GM18502 (cell line): ENCODE measurements at regions not wholly inside any gene's neighbourhood (a gene's known extent, or its start where the extent isn't known, plus 50 kb on each side); places are given as distances from the start of the nearest gene placed in this dataset.

ENCODE experiments used
- ATAC-seq: cut with Tn5 transposase; IDR thresholded peaks from one replicate; pipeline ENCODE4 v1.9.1; 2021; ENCODE audit warnings: mild to moderate bottlenecking; ENCODE audit not compliant: unreplicated experiment, poor library complexity

- ATAC-seq, result no peak
Observed at GRCh38 chr10:43899224-43899959, 250.7 kb upstream of the ZNF32 start.

GRCh38 chr10:43898592-43898991, 249.9 kb upstream of the ZNF32 start:
- no peak for ATAC-seq

- ATAC-seq, result no peak
Observed at GRCh38 chr10:43897765-43898419, 249.2 kb upstream of the ZNF32 start.

- no peak for ATAC-seq
Observed at GRCh38 chr10:43892062-43892770, 243.5 kb upstream of the ZNF32 start.

- ATAC-seq, result no peak
Observed at GRCh38 chr10:43891241-43891640, 242.6 kb upstream of the ZNF32 start.

GRCh38 chr10:43890124-43890523, 241.4 kb upstream of the ZNF32 start:
- ATAC-seq, result no peak

- ATAC-seq, result no peak
Observed at GRCh38 chr10:43888586-43888985, 239.9 kb upstream of the ZNF32 start.

- peak; percentile 52 for ATAC-seq
Observed at GRCh38 chr10:43885842-43886241, 237.2 kb upstream of the ZNF32 start.

GRCh38 chr10:43885252-43885651, 236.6 kb upstream of the ZNF32 start:
- no peak for ATAC-seq

GRCh38 chr10:43884501-43885105, 235.9 kb upstream of the ZNF32 start:
- ATAC-seq, result no peak

- no peak for ATAC-seq
Observed at GRCh38 chr10:43882711-43883110, 234.0 kb upstream of the ZNF32 start.

- no peak for ATAC-seq
Observed at GRCh38 chr10:43881657-43882056, 233.0 kb upstream of the ZNF32 start.

- no peak for ATAC-seq
Observed at GRCh38 chr10:43880160-43880559, 231.5 kb upstream of the ZNF32 start.

- ATAC-seq, result no peak
Observed at GRCh38 chr10:43879742-43880141, 231.1 kb upstream of the ZNF32 start.

GRCh38 chr10:43879162-43879561, 230.5 kb upstream of the ZNF32 start:
- no peak for ATAC-seq

- ATAC-seq, result no peak
Observed at GRCh38 chr10:43878386-43878785, 229.7 kb upstream of the ZNF32 start.

GRCh38 chr10:43876976-43877375, 228.3 kb upstream of the ZNF32 start:
- ATAC-seq, result no peak

- ATAC-seq, result no peak
Observed at GRCh38 chr10:43874984-43875383, 226.3 kb upstream of the ZNF32 start.

- no peak for ATAC-seq
Observed at GRCh38 chr10:43873717-43874116, 225.0 kb upstream of the ZNF32 start.

GRCh38 chr10:43872644-43873043, 224.0 kb upstream of the ZNF32 start:
- ATAC-seq, result no peak

GRCh38 chr10:43871545-43871944, 222.9 kb upstream of the ZNF32 start:
- no peak for ATAC-seq
